HEK293 (cell line): ENCODE measurements at regions not wholly inside any gene's neighbourhood (a gene's known extent, or its start where the extent isn't known, plus 50 kb on each side); places are given as distances from the start of the nearest gene placed in this dataset.

ENCODE experiments used
- CTCF ChIA-PET: fragments of 350-600 bp; formaldehyde crosslinking; extraction: SDS; loops from one replicate; lab custom pipeline; 2021; ENCODE audit warnings: antibody characterized with exemption; lab: Yijun Ruan, JAX
- POLR2A ChIA-PET: fragments of 300-600 bp; formaldehyde crosslinking; extraction: SDS; loops from one replicate; lab custom pipeline; 2020; ENCODE audit warnings: antibody characterized with exemption, inconsistent platforms; lab: Yijun Ruan, JAX
- H3K27ac ChIP-seq: fragments of 200-500 bp; sonication (Bioruptor generic); 2 replicates; pipeline ENCODE4 v1.5.1; 2014; ENCODE audit warnings: low read depth, low read length, control low read depth, inconsistent platforms; ENCODE audit errors: extremely low read depth
- H3K36me3 ChIP-seq, 2 experiments: fragments of 200-500 bp in 1 of 2; sonication (Bioruptor generic) in 1 of 2; 1 replicate in 1 of 2; 2 replicates in 1 of 2; pipeline ENCODE4 v1.5.1; 2014 to 2017; ENCODE audit warnings: inconsistent platforms in 2 of 2, low read length in 2 of 2; ENCODE audit not compliant: control insufficient read depth in 2 of 2, insufficient read depth in 1 of 2
- H3K4me1 ChIP-seq: fragments of 200-500 bp; sonication (Bioruptor generic); 2 replicates; pipeline ENCODE4 v1.5.1; 2014; ENCODE audit warnings: mild to moderate bottlenecking, low read length, inconsistent platforms; ENCODE audit not compliant: control insufficient read depth, insufficient read depth
- H3K4me3 ChIP-seq: 2 replicates; pipeline ENCODE4 v1.5.1; 2011; ENCODE audit warnings: low read depth, mild to moderate bottlenecking, control low read depth, low read length, moderate library complexity
- H3K9me3 ChIP-seq: fragments of 200-500 bp; sonication (Bioruptor generic); 2 replicates; pipeline ENCODE4 v1.5.1; 2014; ENCODE audit warnings: low read depth, low read length, inconsistent platforms; ENCODE audit not compliant: control insufficient read depth, insufficient read depth
- GLI2 ChIP-seq: fragments of 450-650 bp; formaldehyde crosslinking; IDR thresholded peaks from 2 replicates; pipeline ENCODE4; 2017; ENCODE audit warnings: missing biosample characterization, missing genetic modification characterization, low read depth, borderline replicate concordance
- HOXD13 ChIP-seq: sonication (generic); formaldehyde crosslinking; IDR thresholded peaks from 2 replicates; pipeline ENCODE4 v1.8.0; 2022; ENCODE audit warnings: missing genetic modification reagents, borderline replicate concordance
- MEIS1 ChIP-seq: sonication (generic); formaldehyde crosslinking; IDR thresholded peaks from 2 replicates; pipeline ENCODE4 v1.8.1; 2022; ENCODE audit warnings: missing genetic modification reagents, mild to moderate bottlenecking, borderline replicate concordance
- REPIN1 ChIP-seq: fragments of 450-650 bp; formaldehyde crosslinking; IDR thresholded peaks from 2 replicates; pipeline ENCODE4 v1.5.1; 2017; ENCODE audit warnings: missing biosample characterization, missing genetic modification characterization, low read depth
- SETDB1 ChIP-seq: IDR thresholded peaks from one replicate; pipeline ENCODE4 v1.6.1; 2017; ENCODE audit warnings: mild to moderate bottlenecking, low read length, moderate library complexity, mixed read lengths; ENCODE audit not compliant: insufficient read length
- ZBTB48 ChIP-seq: fragments of 450-650 bp; formaldehyde crosslinking; IDR thresholded peaks from 2 replicates; pipeline ENCODE4 v1.5.1; 2016; ENCODE audit warnings: missing biosample characterization, missing genetic modification characterization
- ZFP3 ChIP-seq: fragments of 450-650 bp; formaldehyde crosslinking; IDR thresholded peaks from 2 replicates; pipeline ENCODE4 v1.5.1; 2016; ENCODE audit warnings: low read depth, missing biosample characterization, missing genetic modification characterization
- ZNF112 ChIP-seq: fragments of 450-650 bp; formaldehyde crosslinking; IDR thresholded peaks from 2 replicates; pipeline ENCODE4 v1.5.0; 2017; ENCODE audit warnings: missing biosample characterization, missing genetic modification characterization
- ZNF146 ChIP-seq: fragments of 450-650 bp; formaldehyde crosslinking; IDR thresholded peaks from 2 replicates; pipeline ENCODE4 v1.5.1; 2016; ENCODE audit warnings: missing biosample characterization, missing genetic modification characterization
- ZNF175 ChIP-seq: fragments of 450-650 bp; formaldehyde crosslinking; IDR thresholded peaks from 2 replicates; pipeline ENCODE4 v1.5.1; 2016; ENCODE audit warnings: missing biosample characterization, missing genetic modification characterization
- ZNF423 ChIP-seq: fragments of 450-650 bp; formaldehyde crosslinking; IDR thresholded peaks from 2 replicates; pipeline ENCODE4 v1.5.1; 2016; ENCODE audit warnings: missing biosample characterization, missing genetic modification characterization
- ZNF48 ChIP-seq: fragments of 450-650 bp; formaldehyde crosslinking; IDR thresholded peaks from 2 replicates; pipeline ENCODE4 v1.5.1; 2016; ENCODE audit warnings: missing biosample characterization, missing genetic modification characterization
- ZNF558 ChIP-seq: fragments of 450-650 bp; formaldehyde crosslinking; IDR thresholded peaks from 2 replicates; pipeline ENCODE4 v1.5.1; 2016; ENCODE audit warnings: missing biosample characterization, missing genetic modification characterization
- ZNF571 ChIP-seq: fragments of 450-650 bp; formaldehyde crosslinking; IDR thresholded peaks from 2 replicates; pipeline ENCODE4 v1.5.0; 2017; ENCODE audit warnings: missing biosample characterization, missing genetic modification characterization
- ZNF747 ChIP-seq: fragments of 450-650 bp; formaldehyde crosslinking; IDR thresholded peaks from 2 replicates; pipeline ENCODE4 v1.5.1; 2016; ENCODE audit warnings: missing biosample characterization, missing genetic modification characterization
- ZNF776 ChIP-seq: fragments of 450-650 bp; formaldehyde crosslinking; IDR thresholded peaks from 2 replicates; pipeline ENCODE4 v1.5.0; 2017; ENCODE audit warnings: missing biosample characterization, missing genetic modification characterization, borderline replicate concordance
- ZSCAN30 ChIP-seq: fragments of 450-650 bp; IDR thresholded peaks from 2 replicates; pipeline ENCODE4 v1.5.1; 2018; ENCODE audit warnings: missing biosample characterization, mild to moderate bottlenecking, missing genetic modification characterization, moderate library complexity
- TF ChIP-seq, protein P1 (sequence below): fragments of 450-650 bp; formaldehyde crosslinking; IDR thresholded peaks from 2 replicates; pipeline ENCODE4 v1.5.1; 2017; ENCODE audit warnings: missing biosample characterization, missing genetic modification characterization
- TF ChIP-seq, protein P2 (sequence below): fragments of 450-650 bp; formaldehyde crosslinking; IDR thresholded peaks from 2 replicates; pipeline ENCODE4 v1.5.1; 2016; ENCODE audit warnings: missing biosample characterization, missing genetic modification characterization
- TF ChIP-seq, protein P3 (sequence below): fragments of 450-650 bp; formaldehyde crosslinking; IDR thresholded peaks from 2 replicates; pipeline ENCODE4 v1.5.1; 2016; ENCODE audit warnings: missing biosample characterization, missing genetic modification characterization
- TF ChIP-seq, protein P4 (sequence below): fragments of 450-650 bp; formaldehyde crosslinking; IDR thresholded peaks from 2 replicates; pipeline ENCODE4 v1.5.1; 2017; ENCODE audit warnings: missing biosample characterization, missing genetic modification characterization
- TF ChIP-seq, protein P5 (sequence below): fragments of 450-650 bp; IDR thresholded peaks from 2 replicates; pipeline ENCODE4 v1.5.1; 2018; ENCODE audit warnings: missing biosample characterization, mild to moderate bottlenecking, missing genetic modification characterization

DNA sequence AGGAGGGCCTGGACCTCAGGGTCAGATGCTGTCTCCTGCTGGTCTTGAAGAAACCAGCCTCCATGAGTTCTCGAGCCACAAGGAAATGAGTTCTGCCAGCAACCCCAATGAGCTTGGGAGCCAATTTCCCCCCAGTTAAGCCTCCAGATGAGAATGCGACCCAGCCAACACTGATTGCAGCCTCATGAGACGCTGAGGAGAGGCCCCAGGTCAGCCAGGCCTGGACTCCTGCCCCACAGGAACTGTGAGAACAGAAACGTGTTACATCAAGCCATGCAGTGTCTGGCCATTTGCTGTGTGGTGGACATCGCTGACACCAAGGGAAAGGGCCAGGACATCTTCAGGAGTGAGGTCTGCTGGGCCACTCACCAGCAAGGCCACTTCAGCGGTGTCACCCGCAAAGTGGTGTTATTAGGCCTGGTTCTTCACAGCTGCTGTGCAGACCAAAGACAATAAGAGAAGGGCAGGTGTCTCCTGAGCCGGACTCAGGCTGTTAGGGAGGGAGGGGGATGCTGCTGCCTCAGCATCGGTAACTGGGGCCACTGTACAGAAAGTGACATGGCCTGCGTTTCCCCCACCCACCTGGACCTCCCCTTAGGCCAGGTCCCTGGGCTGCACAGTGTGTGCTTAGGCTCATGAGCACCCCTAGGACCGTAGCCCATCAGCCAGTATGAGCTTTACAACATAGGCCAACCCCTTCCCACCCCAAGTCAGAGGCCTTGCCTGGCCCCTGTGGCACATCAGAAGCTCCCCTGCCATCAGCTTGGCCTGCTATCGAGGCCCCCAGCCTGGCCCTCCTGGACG, 272.4 kb upstream of the RTL1 start (continued):
- TF ChIP-seq REPIN1 (tag by site-specific recombination) = no peak
- TF ChIP-seq, protein P1, sequence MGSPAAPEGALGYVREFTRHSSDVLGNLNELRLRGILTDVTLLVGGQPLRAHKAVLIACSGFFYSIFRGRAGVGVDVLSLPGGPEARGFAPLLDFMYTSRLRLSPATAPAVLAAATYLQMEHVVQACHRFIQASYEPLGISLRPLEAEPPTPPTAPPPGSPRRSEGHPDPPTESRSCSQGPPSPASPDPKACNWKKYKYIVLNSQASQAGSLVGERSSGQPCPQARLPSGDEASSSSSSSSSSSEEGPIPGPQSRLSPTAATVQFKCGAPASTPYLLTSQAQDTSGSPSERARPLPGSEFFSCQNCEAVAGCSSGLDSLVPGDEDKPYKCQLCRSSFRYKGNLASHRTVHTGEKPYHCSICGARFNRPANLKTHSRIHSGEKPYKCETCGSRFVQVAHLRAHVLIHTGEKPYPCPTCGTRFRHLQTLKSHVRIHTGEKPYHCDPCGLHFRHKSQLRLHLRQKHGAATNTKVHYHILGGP (tag by site-specific recombination) = no peak

DNA sequence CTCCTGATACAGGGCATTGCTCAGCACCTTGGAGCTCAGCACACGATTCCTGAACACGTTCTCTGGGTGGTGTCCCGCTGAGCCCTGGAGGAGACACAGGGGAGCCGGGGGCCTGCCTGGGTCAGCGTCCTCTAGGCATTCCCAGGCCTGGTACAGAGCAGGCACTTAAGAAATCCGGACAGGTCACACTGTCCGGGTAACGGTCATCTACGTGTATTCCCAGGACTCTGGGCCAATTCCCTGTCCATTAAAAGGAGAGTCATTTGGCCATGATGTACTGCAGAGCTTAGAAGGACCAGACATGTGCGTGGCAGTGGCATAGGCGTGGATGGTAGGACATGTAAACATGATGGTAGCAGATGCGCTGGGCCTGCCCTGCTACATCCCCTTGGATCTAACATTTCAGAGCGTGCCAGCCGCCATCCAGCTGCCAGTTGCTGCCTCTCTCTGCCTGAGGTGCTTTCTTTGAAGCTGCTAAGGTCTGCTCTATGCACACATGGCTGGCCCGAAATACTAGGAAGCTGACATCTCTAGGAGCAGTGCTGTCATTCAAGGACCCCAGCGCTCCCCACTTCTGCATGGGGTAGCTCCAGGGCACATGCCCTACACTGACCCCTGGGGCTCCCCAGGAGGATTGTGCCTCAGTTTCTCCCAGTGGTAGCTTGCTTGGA, 273.1 kb upstream of the RTL1 start:
- CTCF ChIA-PET = no interaction called here
- Histone ChIP-seq H3K9me3 (no peaks in the 10 kb centered on the region), H3K36me3 (no peaks in the 10 kb centered on the region), H3K27ac (no peak overlapping the region), H3K4me3 (no peak overlapping the region), H3K4me1 (no peaks in the 10 kb centered on the region)
- POLR2A ChIA-PET = no interaction called here
- TF ChIP-seq, protein P2, sequence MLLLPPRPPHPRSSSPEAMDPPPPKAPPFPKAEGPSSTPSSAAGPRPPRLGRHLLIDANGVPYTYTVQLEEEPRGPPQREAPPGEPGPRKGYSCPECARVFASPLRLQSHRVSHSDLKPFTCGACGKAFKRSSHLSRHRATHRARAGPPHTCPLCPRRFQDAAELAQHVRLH (tag by site-specific recombination) = no peak
- TF ChIP-seq HOXD13 (no peak), ZNF175 (no peak), ZSCAN30 (no peak), ZNF571 (tag by site-specific recombination) (no peak), ZNF112 (tag by site-specific recombination) (no peak), GLI2 (no peak), ZNF48 (tag by site-specific recombination) (no peak), ZNF776 (tag by site-specific recombination) (no peak), ZNF747 (tag by site-specific recombination) (no peak), ZBTB48 (tag by site-specific recombination) (no peak)
- TF ChIP-seq, protein P3, sequence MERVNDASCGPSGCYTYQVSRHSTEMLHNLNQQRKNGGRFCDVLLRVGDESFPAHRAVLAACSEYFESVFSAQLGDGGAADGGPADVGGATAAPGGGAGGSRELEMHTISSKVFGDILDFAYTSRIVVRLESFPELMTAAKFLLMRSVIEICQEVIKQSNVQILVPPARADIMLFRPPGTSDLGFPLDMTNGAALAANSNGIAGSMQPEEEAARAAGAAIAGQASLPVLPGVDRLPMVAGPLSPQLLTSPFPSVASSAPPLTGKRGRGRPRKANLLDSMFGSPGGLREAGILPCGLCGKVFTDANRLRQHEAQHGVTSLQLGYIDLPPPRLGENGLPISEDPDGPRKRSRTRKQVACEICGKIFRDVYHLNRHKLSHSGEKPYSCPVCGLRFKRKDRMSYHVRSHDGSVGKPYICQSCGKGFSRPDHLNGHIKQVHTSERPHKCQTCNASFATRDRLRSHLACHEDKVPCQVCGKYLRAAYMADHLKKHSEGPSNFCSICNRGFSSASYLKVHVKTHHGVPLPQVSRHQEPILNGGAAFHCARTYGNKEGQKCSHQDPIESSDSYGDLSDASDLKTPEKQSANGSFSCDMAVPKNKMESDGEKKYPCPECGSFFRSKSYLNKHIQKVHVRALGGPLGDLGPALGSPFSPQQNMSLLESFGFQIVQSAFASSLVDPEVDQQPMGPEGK (tag by site-specific recombination) = no peak
- TF ChIP-seq, protein P4, sequence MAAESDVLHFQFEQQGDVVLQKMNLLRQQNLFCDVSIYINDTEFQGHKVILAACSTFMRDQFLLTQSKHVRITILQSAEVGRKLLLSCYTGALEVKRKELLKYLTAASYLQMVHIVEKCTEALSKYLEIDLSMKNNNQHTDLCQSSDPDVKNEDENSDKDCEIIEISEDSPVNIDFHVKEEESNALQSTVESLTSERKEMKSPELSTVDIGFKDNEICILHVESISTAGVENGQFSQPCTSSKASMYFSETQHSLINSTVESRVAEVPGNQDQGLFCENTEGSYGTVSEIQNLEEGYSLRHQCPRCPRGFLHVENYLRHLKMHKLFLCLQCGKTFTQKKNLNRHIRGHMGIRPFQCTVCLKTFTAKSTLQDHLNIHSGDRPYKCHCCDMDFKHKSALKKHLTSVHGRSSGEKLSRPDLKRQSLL (tag by site-specific recombination) = no peak

DNA sequence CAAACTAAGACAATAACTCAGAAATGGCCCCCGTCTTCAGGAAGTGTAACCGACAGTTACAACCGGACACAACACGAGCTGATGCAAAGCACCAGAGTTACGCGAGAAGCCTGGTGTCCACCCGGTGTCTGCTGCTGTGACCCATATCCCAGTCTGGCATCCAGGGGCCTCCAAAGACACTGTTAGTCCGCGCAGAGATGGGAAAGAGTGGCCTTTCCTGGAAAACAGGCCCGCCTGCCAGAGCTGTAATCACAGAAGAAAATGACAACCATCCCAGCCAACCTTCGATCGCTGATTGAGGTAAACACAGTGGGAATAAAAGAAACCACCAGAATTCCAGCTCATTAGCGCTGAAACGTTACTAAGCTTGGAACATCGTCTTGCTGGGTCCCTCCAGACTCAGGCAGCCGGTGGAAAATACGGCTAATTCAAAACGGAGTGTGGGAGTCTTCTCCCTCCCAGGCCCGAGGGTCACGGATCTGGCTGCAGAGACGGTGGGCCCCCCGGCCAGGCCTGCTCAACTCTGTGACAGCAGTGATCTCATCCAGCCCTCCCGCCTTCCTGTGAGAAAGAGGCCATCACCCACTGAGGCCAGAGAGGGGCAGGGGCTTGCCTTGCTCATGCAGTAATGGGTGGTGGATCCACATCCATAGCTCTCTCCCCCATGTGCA, 273.9 kb upstream of the RTL1 start:
- TF ChIP-seq ZNF423 (no peak), SETDB1 (no peak), ZNF558 (no peak), MEIS1 (CRISPR knock-in tag) (no peak), ZFP3 (tag by site-specific recombination) (no peak), ZNF146 (no peak)
- TF ChIP-seq, protein P5, sequence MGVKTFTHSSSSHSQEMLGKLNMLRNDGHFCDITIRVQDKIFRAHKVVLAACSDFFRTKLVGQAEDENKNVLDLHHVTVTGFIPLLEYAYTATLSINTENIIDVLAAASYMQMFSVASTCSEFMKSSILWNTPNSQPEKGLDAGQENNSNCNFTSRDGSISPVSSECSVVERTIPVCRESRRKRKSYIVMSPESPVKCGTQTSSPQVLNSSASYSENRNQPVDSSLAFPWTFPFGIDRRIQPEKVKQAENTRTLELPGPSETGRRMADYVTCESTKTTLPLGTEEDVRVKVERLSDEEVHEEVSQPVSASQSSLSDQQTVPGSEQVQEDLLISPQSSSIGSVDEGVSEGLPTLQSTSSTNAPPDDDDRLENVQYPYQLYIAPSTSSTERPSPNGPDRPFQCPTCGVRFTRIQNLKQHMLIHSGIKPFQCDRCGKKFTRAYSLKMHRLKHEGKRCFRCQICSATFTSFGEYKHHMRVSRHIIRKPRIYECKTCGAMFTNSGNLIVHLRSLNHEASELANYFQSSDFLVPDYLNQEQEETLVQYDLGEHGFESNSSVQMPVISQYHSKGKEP (tag by site-specific recombination) = no peak
- H3K36me3 ChIP-seq = no peaks in the 10 kb centered on the region
- no peak overlapping the region for H3K27ac ChIP-seq
- H3K4me1 ChIP-seq = no peaks in the 10 kb centered on the region
- no peak overlapping the region for H3K4me3 ChIP-seq
- H3K9me3 ChIP-seq = no peaks in the 10 kb centered on the region
- POLR2A ChIA-PET = no interaction called here
- CTCF ChIA-PET = no interaction called here
